MCF 10A (cell line): ENCODE measurements at regions not wholly inside any gene's neighbourhood (a gene's known extent, or its start where the extent isn't known, plus 50 kb on each side); places are given as distances from the start of the nearest gene placed in this dataset.
A peak's percentile ranks its signal among the peaks of the same experiment; 100 is the strongest.
"Not testable (repeated sequence)": the region's sequence is repeated elsewhere in the genome, so short reads cannot be mapped to it uniquely, and the experiment has no call there.

Experiments used
- BruUV-seq: library from RNA; stranded (reverse); fragments of 400-500 nt; replicated peaks from 2 replicates; lab custom pipeline; 2021; lab: Mats Ljungman, UMichigan
- CTCF ChIA-PET: fragments of 300-600 bp; sonication (Branson Sonifier 250); formaldehyde crosslinking; extraction: SDS; loops from one replicate; lab custom pipeline; 2021; ENCODE audit warnings: antibody characterized with exemption, inconsistent platforms; lab: Yijun Ruan, JAX
- POLR2A ChIA-PET: fragments of 300-600, 350-650 bp; sonication (Branson Sonifier 250); formaldehyde crosslinking; extraction: SDS; loops from one replicate; lab custom pipeline; 2020; ENCODE audit warnings: antibody characterized with exemption, inconsistent platforms; lab: Yijun Ruan, JAX
- DNase-seq: peaks from one replicate; pipeline ENCODE4 v3.0.0-alpha.2; 2018; ENCODE audit not compliant: unreplicated experiment
- H3K27ac Mint-ChIP-seq: one replicate; pipeline ENCODE4 v1.8.0; 2022; ENCODE audit warnings: mild to moderate bottlenecking, low read depth, mixed read lengths; ENCODE audit not compliant: unreplicated experiment
- H3K27me3 Mint-ChIP-seq: one replicate; pipeline ENCODE4 v1.8.0; 2022; ENCODE audit warnings: mixed read lengths; ENCODE audit not compliant: insufficient read depth, unreplicated experiment
- H3K36me3 Mint-ChIP-seq: one replicate; pipeline ENCODE4 v1.8.0; 2022; ENCODE audit warnings: mild to moderate bottlenecking, moderate library complexity, mixed read lengths; ENCODE audit not compliant: insufficient read depth, unreplicated experiment
- H3K4me1 Mint-ChIP-seq: one replicate; pipeline ENCODE4 v1.8.0; 2022; ENCODE audit warnings: mixed read lengths; ENCODE audit not compliant: insufficient read depth, unreplicated experiment
- H3K4me3 Mint-ChIP-seq: one replicate; pipeline ENCODE4 v1.8.0; 2022; ENCODE audit warnings: mild to moderate bottlenecking, moderate library complexity, mixed read lengths; ENCODE audit not compliant: unreplicated experiment
- H3K9me3 Mint-ChIP-seq: one replicate; pipeline ENCODE4 v1.8.0; 2022; ENCODE audit warnings: mixed read lengths; ENCODE audit not compliant: unreplicated experiment
- CTCF ChIP-seq: fragments of 200-600 bp; IDR thresholded peaks from one replicate; pipeline ENCODE4 v1.8.0; 2022; ENCODE audit warnings: antibody characterized with exemption, mild to moderate bottlenecking; ENCODE audit not compliant: unreplicated experiment
- intact Hi-C: fragments of 100-400 bp; cut with micrococcal nuclease; formaldehyde crosslinking; loops from 2 replicates; pipeline ENCODE4 v1.14.1; 2022

- DNase-seq: no peak
- POLR2A ChIA-PET: interaction anchor here (0.8 kb wide), 1 partner anchor 101 kb away, joined by 4 read pairs; no protein-coding TSS in a partner anchor
- H3K9me3 Mint-ChIP-seq: no peaks in the 10 kb centered on the region
- no peak for TF ChIP-seq CTCF
- H3K4me3 Mint-ChIP-seq: no peak overlapping the region
- no peaks in the 10 kb centered on the region for H3K27me3 Mint-ChIP-seq
- no TSS peak for BruUV-seq
- peaks cover 21% of the 10 kb centered on the region for H3K4me1 Mint-ChIP-seq
- H3K27ac Mint-ChIP-seq: no peak overlapping the region
- CTCF ChIA-PET: no interaction called here
- no peaks in the 10 kb centered on the region for H3K36me3 Mint-ChIP-seq
- intact Hi-C loops: no loop called here
Observed at GRCh38 chr5:159811712-159812111, 104.6 kb upstream of the ADRA1B start.

DNA sequence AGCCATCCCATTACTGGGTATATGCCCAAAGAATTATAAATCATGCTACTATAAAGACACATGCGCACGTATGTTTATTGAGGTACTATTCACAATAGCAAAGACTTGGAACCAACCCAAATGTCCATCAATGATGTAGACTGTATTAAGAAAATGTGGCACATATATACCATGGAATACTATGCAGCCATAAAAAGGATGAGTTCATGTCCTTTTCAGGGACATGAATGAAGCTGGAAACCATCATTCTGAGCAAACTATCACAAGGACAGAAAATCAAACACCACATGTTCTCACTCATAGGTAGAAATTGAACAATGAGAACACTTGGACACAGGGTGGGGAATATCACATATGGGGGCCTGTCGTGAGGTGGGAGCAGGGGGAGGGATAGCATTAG, 103.5 kb upstream of the ADRA1B start:
- intact Hi-C loops, H3K4me3 Mint-ChIP-seq, H3K27ac Mint-ChIP-seq, H3K36me3 Mint-ChIP-seq, BruUV-seq, DNase-seq, H3K27me3 Mint-ChIP-seq, POLR2A ChIA-PET, H3K9me3 Mint-ChIP-seq, CTCF ChIA-PET: not testable (repeated sequence)
- H3K4me1 Mint-ChIP-seq: peaks cover 27% of the 10 kb centered on the region

- Mint-ChIP-seq H3K9me3 (no peaks in the 10 kb centered on the region), H3K4me1 (peaks cover 34% of the 10 kb centered on the region), H3K4me3 (no peak overlapping the region), H3K36me3 (no peaks in the 10 kb centered on the region), H3K27me3 (no peaks in the 10 kb centered on the region), H3K27ac (no peak overlapping the region)
- intact Hi-C loops: no loop called here
- CTCF ChIA-PET: interaction anchor here (0.9 kb wide), 1 partner anchor 173 kb away, joined by 3 read pairs; no protein-coding TSS in a partner anchor
- DNase-seq: no peak
- POLR2A ChIA-PET: interaction anchor here (1.3 kb wide), 1 partner anchor 10 kb away, joined by 3 read pairs; no protein-coding TSS in a partner anchor
- BruUV-seq: no TSS peak
- no peak for TF ChIP-seq CTCF
Observed at GRCh38 chr5:159814222-159814621, 102.1 kb upstream of the ADRA1B start.

GRCh38 chr5:159814805-159815585, 101.3 kb upstream of the ADRA1B start:
- H3K9me3 Mint-ChIP-seq: no peaks in the 10 kb centered on the region
- intact Hi-C loops: no loop called here
- ChIA-PET POLR2A (interaction anchor here (1.3 kb wide), 1 partner anchor 10 kb away, joined by 3 read pairs; no protein-coding TSS in a partner anchor), CTCF (no interaction called here)
- no TSS peak for BruUV-seq
- peaks cover 35% of the 10 kb centered on the region for H3K4me1 Mint-ChIP-seq
- no peak for TF ChIP-seq CTCF
- DNase-seq: peak; percentile 31
- no peaks in the 10 kb centered on the region for H3K36me3 Mint-ChIP-seq
- no peaks in the 10 kb centered on the region for H3K27me3 Mint-ChIP-seq
- no peak overlapping the region for H3K4me3 Mint-ChIP-seq
- peak overlapping the region; percentile 36 for H3K27ac Mint-ChIP-seq
